ENCODE measurements at regions not wholly inside any gene's neighbourhood (a gene's known extent, or its start where the extent isn't known, plus 50 kb on each side); places are given as distances from the start of the nearest gene placed in this dataset.
"Not testable (repeated sequence)": the region's sequence is repeated elsewhere in the genome, so short reads cannot be mapped to it uniquely, and the experiment has no call there.

GRCh38 chr15:70579766-70580165 is 183.6 kb downstream of the UACA start:
- H3K4me3 ChIP-seq (ENCODE audit: low read depth, low read length), result no peak overlapping the region
- TF ChIP-seq, protein P1, sequence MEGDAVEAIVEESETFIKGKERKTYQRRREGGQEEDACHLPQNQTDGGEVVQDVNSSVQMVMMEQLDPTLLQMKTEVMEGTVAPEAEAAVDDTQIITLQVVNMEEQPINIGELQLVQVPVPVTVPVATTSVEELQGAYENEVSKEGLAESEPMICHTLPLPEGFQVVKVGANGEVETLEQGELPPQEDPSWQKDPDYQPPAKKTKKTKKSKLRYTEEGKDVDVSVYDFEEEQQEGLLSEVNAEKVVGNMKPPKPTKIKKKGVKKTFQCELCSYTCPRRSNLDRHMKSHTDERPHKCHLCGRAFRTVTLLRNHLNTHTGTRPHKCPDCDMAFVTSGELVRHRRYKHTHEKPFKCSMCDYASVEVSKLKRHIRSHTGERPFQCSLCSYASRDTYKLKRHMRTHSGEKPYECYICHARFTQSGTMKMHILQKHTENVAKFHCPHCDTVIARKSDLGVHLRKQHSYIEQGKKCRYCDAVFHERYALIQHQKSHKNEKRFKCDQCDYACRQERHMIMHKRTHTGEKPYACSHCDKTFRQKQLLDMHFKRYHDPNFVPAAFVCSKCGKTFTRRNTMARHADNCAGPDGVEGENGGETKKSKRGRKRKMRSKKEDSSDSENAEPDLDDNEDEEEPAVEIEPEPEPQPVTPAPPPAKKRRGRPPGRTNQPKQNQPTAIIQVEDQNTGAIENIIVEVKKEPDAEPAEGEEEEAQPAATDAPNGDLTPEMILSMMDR (IDR thresholded peaks at IDR 0.05; ENCODE audit: low read depth, low read length), result no peak
- in situ Hi-C loops (cut with HindIII; ENCODE audit: low sequenced_read_pairs), result no loop called here
- DNase-seq (ENCODE audit: low read depth, low spot score), result no peak

GRCh38 chr15:70578196-70578595 is 185.2 kb downstream of the UACA start:
- DNase-seq (ENCODE audit: low read depth, low spot score), result no peak
- no peak overlapping the region for H3K4me3 ChIP-seq (ENCODE audit: low read depth, low read length)
- in situ Hi-C loops (cut with HindIII; ENCODE audit: low sequenced_read_pairs), result no loop called here
- TF ChIP-seq, protein P1 (IDR thresholded peaks at IDR 0.05; ENCODE audit: low read depth, low read length), result no peak

DNA sequence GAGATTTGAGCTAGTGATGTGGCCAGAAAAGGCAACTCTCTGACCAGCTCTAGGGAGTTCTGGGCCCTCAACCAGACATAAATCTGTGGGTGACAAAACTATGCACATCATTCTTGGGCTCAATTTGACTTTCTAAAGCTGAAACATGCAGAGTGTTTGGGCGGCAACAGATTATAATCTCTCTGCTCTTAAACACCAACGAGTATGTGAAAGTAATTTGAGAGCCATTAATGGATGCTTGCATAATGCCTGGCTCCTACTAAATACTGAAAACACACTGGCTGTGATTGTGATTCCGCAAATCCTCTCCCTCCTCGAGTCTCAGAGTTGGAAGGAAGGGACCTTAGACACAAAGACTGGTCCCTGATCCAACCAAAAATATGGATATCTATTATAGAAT is 186.7 kb downstream of the UACA start:
- DNase-seq (ENCODE audit: low read depth, low spot score), result no peak
- in situ Hi-C loops (cut with HindIII; ENCODE audit: low sequenced_read_pairs), result no loop called here
- TF ChIP-seq, protein P1 (IDR thresholded peaks at IDR 0.05; ENCODE audit: low read depth, low read length), result no peak
- no peak overlapping the region for H3K4me3 ChIP-seq (ENCODE audit: low read depth, low read length)

- TF ChIP-seq, protein P1 (IDR thresholded peaks at IDR 0.05; ENCODE audit: low read depth, low read length), result no peak
- DNase-seq (ENCODE audit: low read depth, low spot score), result no peak
- no peak overlapping the region for H3K4me3 ChIP-seq (ENCODE audit: low read depth, low read length)
- in situ Hi-C loops (cut with HindIII; ENCODE audit: low sequenced_read_pairs), result no loop called here
Observed at GRCh38 chr15:70576276-70576675, 187.1 kb downstream of the UACA start.

DNA sequence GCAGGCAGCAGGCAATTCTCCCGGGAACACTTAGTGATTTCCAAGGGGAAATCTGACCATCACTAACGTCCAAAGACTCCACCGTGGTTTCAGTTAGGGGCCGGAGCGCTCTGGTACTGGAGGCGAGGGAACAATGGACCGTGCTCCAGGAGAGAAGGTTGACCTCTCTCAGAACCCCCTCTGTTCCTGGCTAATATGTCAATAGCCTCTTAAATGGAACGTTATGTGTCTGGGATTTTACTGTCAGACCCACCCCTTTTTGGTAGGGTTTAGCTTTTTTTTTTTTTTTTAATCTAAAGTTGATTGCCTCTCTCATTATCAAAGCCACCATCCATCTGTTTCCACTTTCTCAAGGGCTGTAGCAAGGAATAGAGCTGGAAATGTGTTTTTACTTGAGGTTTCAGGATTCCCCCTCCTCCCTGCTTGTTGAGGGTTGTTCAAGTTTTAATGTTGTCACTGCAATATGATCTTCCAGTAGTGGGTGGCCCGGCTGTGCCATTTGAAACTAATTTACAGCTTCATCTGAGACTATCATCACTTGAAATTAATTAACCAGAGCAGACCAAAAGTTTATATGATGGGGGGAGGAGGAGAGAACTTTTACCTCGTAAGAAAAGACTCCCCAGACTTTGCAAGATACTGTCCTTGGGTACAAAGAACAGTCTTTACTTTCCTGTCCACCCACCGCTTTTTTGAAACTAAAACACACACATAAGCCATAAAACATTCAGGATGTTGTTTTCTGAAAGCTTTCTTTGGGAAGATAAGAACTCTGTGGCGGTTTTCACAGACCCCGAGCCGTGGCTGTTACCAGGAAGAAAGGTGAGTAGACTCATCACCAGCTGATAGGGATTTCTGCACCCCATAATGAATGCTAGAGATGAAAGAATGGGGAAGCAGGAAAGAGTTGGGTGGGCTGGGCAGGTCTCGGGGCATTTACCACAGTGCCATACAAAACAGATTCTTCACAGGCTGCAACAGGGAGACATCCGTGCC is 187.8 kb downstream of the UACA start:
- H3K4me3 ChIP-seq (ENCODE audit: low read depth, low read length), result no peak overlapping the region
- in situ Hi-C loops (cut with HindIII; ENCODE audit: low sequenced_read_pairs), result no loop called here
- no peak for DNase-seq (ENCODE audit: low read depth, low spot score)
- TF ChIP-seq, protein P1 (IDR thresholded peaks at IDR 0.05; ENCODE audit: low read depth, low read length), result no peak

- in situ Hi-C loops (cut with HindIII; ENCODE audit: low sequenced_read_pairs); H3K4me3 ChIP-seq (ENCODE audit: low read depth, low read length); DNase-seq (ENCODE audit: low read depth, low spot score): not testable (repeated sequence)
Observed at GRCh38 chr15:70574325-70574724, 189.0 kb downstream of the UACA start.

GRCh38 chr15:70573121-70573850 is 190.1 kb downstream of the UACA start:
- TF ChIP-seq, protein P1 (IDR thresholded peaks at IDR 0.05; ENCODE audit: low read depth, low read length), result no peak
- in situ Hi-C loops (cut with HindIII; ENCODE audit: low sequenced_read_pairs), result no loop called here
- H3K4me3 ChIP-seq (ENCODE audit: low read depth, low read length), result no peak overlapping the region
- no peak for DNase-seq (ENCODE audit: low read depth, low spot score)
